ENCODE measurements at regions not wholly inside any gene's neighbourhood (a gene's known extent, or its start where the extent isn't known, plus 50 kb on each side); places are given as distances from the start of the nearest gene placed in this dataset.

DNA sequence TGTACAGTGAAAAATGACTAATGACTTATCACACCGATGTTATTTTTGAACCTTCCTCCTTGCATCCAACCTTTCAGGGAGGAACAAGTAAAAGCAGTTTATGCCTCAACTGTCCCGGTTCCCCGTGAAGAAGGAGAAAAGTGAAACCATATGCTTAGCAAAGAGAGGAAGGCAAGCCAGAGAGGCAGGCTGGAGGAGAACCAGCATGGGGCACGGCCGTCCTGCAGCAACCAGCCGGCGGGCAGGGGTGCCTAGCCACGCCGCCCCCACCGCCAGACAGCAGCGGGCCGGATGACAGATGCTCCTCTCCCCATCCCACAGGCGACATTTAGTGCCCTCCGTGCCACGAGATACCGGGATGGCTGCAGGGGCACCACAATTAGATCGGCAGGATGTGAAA lies 421.4 kb upstream of the MGMT start:
- Histone ChIP-seq H3K4me3 (replicated peaks; ENCODE audit: low read depth, low read length) (no peak overlapping the region), H3K27me3 (replicated peaks; ENCODE audit: control insufficient read depth, insufficient read depth, low read length) (no peaks in the 10 kb centered on the region), H3K36me3 (ENCODE audit: control insufficient read depth, insufficient read depth, low read length) (no peaks in the 10 kb centered on the region)
- no peak for DNase-seq (ENCODE audit: extremely low read depth, insufficient read length)
- TF ChIP-seq, protein P1, sequence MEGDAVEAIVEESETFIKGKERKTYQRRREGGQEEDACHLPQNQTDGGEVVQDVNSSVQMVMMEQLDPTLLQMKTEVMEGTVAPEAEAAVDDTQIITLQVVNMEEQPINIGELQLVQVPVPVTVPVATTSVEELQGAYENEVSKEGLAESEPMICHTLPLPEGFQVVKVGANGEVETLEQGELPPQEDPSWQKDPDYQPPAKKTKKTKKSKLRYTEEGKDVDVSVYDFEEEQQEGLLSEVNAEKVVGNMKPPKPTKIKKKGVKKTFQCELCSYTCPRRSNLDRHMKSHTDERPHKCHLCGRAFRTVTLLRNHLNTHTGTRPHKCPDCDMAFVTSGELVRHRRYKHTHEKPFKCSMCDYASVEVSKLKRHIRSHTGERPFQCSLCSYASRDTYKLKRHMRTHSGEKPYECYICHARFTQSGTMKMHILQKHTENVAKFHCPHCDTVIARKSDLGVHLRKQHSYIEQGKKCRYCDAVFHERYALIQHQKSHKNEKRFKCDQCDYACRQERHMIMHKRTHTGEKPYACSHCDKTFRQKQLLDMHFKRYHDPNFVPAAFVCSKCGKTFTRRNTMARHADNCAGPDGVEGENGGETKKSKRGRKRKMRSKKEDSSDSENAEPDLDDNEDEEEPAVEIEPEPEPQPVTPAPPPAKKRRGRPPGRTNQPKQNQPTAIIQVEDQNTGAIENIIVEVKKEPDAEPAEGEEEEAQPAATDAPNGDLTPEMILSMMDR (IDR thresholded peaks at IDR 0.05; ENCODE audit: insufficient read depth, low read length, poor library complexity, severe bottlenecking) = no peak

DNA sequence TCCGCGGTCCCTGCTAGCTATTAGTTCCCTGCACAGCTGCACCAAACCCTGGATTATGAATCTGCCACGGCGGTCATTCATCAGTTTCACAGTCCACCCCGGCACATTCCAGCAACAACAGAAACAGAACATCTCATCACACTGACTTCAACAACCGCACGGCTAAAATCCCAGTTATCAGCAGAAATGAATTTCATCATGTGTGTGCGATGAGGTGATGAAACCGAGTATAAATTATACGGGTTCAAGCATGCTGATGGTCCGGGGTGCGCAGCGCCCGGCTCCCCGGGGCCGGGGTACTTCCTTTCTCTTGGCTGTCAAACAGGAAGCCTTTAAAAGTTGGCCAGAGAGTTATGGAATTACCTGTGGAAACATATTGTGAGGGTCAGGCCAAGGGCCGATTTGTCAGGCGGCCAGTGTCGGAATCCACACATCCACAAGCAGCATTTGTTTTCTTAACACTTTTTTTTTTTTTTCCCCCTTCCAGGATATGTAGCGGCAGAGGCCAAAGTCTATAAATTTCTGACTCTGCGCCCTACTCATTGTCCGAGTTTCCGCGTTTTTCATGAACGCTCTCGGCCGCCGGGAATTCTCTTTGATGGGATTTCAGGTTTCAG lies 420.9 kb upstream of the MGMT start:
- no peak for DNase-seq (ENCODE audit: extremely low read depth, insufficient read length)
- H3K36me3 ChIP-seq (ENCODE audit: control insufficient read depth, insufficient read depth, low read length) = no peaks in the 10 kb centered on the region
- TF ChIP-seq, protein P1 (IDR thresholded peaks at IDR 0.05; ENCODE audit: insufficient read depth, low read length, poor library complexity, severe bottlenecking) = no peak

GRCh38 chr10:129046962-129047361 lies 420.1 kb upstream of the MGMT start:
- no peak for DNase-seq (ENCODE audit: extremely low read depth, insufficient read length)
- TF ChIP-seq, protein P1 (IDR thresholded peaks at IDR 0.05; ENCODE audit: insufficient read depth, low read length, poor library complexity, severe bottlenecking) = no peak
- no peaks in the 10 kb centered on the region for H3K36me3 ChIP-seq (ENCODE audit: control insufficient read depth, insufficient read depth, low read length)
- no peak overlapping the region for H3K4me3 ChIP-seq (replicated peaks; ENCODE audit: low read depth, low read length)
- H3K27me3 ChIP-seq (replicated peaks; ENCODE audit: control insufficient read depth, insufficient read depth, low read length) = no peaks in the 10 kb centered on the region

More for the DNA sequence above, 420.9 kb upstream of the MGMT start:
- no peak overlapping the region for H3K4me3 ChIP-seq (replicated peaks; ENCODE audit: low read depth, low read length)
- no peaks in the 10 kb centered on the region for H3K27me3 ChIP-seq (replicated peaks; ENCODE audit: control insufficient read depth, insufficient read depth, low read length)

GRCh38 chr10:129047600-129047999 lies 419.4 kb upstream of the MGMT start:
- DNase-seq (ENCODE audit: extremely low read depth, insufficient read length) = no peak
- H3K36me3 ChIP-seq (ENCODE audit: control insufficient read depth, insufficient read depth, low read length) = no peaks in the 10 kb centered on the region
- TF ChIP-seq, protein P1 (IDR thresholded peaks at IDR 0.05; ENCODE audit: insufficient read depth, low read length, poor library complexity, severe bottlenecking) = no peak

GRCh38 chr10:129048513-129048912 lies 418.5 kb upstream of the MGMT start:
- Histone ChIP-seq H3K27me3 (replicated peaks; ENCODE audit: control insufficient read depth, insufficient read depth, low read length) (no peaks in the 10 kb centered on the region), H3K4me3 (replicated peaks; ENCODE audit: low read depth, low read length) (no peak overlapping the region), H3K36me3 (ENCODE audit: control insufficient read depth, insufficient read depth, low read length) (no peaks in the 10 kb centered on the region)
- TF ChIP-seq, protein P1 (IDR thresholded peaks at IDR 0.05; ENCODE audit: insufficient read depth, low read length, poor library complexity, severe bottlenecking) = no peak
- DNase-seq (ENCODE audit: extremely low read depth, insufficient read length) = no peak

More at GRCh38 chr10:129047600-129047999, 419.4 kb upstream of the MGMT start:
- H3K27me3 ChIP-seq (replicated peaks; ENCODE audit: control insufficient read depth, insufficient read depth, low read length) = no peaks in the 10 kb centered on the region
- H3K4me3 ChIP-seq (replicated peaks; ENCODE audit: low read depth, low read length) = no peak overlapping the region

GRCh38 chr10:129049501-129049900 lies 417.5 kb upstream of the MGMT start:
- Histone ChIP-seq H3K4me3 (replicated peaks; ENCODE audit: low read depth, low read length) (no peak overlapping the region), H3K27me3 (replicated peaks; ENCODE audit: control insufficient read depth, insufficient read depth, low read length) (no peaks in the 10 kb centered on the region), H3K36me3 (ENCODE audit: control insufficient read depth, insufficient read depth, low read length) (no peaks in the 10 kb centered on the region)
- TF ChIP-seq, protein P1 (IDR thresholded peaks at IDR 0.05; ENCODE audit: insufficient read depth, low read length, poor library complexity, severe bottlenecking) = no peak
- no peak for DNase-seq (ENCODE audit: extremely low read depth, insufficient read length)

Measured in GM06990 (cell line).